ENCODE measurements at regions not wholly inside any gene's neighbourhood (a gene's known extent, or its start where the extent isn't known, plus 50 kb on each side); places are given as distances from the start of the nearest gene placed in this dataset.

- TF ChIP-seq CTCF (IDR thresholded peaks at IDR 0.05; ENCODE audit: unreplicated experiment): no peak
- no peak overlapping the region for H3K27ac Mint-ChIP-seq (ENCODE audit: unreplicated experiment)
- no TSS peak for BruUV-seq (replicated peaks)
- no peak overlapping the region for H3K4me3 Mint-ChIP-seq (ENCODE audit: low read depth, unreplicated experiment)
- no peaks in the 10 kb centered on the region for H3K4me1 Mint-ChIP-seq (ENCODE audit: low read depth, unreplicated experiment)
- H3K27me3 Mint-ChIP-seq (ENCODE audit: unreplicated experiment): no peaks in the 10 kb centered on the region
- peaks cover 5% of the 10 kb centered on the region for H3K9me3 Mint-ChIP-seq (ENCODE audit: low read depth, unreplicated experiment)
- CTCF ChIA-PET: no interaction called here
- H3K36me3 Mint-ChIP-seq (ENCODE audit: insufficient read depth, unreplicated experiment): no peaks in the 10 kb centered on the region
- intact Hi-C loops (cut with micrococcal nuclease; ENCODE audit: unreplicated experiment): no loop called here
- DNase-seq: no peak
Observed at GRCh38 chr3:145422556-145422955, 738.4 kb downstream of the PLOD2 start.

- no peak for DNase-seq
- Mint-ChIP-seq H3K27ac (ENCODE audit: unreplicated experiment) (no peak overlapping the region), H3K4me3 (ENCODE audit: low read depth, unreplicated experiment) (no peak overlapping the region), H3K9me3 (ENCODE audit: low read depth, unreplicated experiment) (peaks cover 4% of the 10 kb centered on the region), H3K4me1 (ENCODE audit: low read depth, unreplicated experiment) (no peaks in the 10 kb centered on the region), H3K27me3 (ENCODE audit: unreplicated experiment) (no peaks in the 10 kb centered on the region), H3K36me3 (ENCODE audit: insufficient read depth, unreplicated experiment) (no peaks in the 10 kb centered on the region)
- no TSS peak for BruUV-seq (replicated peaks)
- CTCF ChIA-PET: interaction anchor here (0.7 kb wide), 1 partner anchor 939 kb away, joined by 4 read pairs; no protein-coding TSS in a partner anchor
- no peak for TF ChIP-seq CTCF (IDR thresholded peaks at IDR 0.05; ENCODE audit: unreplicated experiment)
- intact Hi-C loops (cut with micrococcal nuclease; ENCODE audit: unreplicated experiment): no loop called here
Observed at GRCh38 chr3:145427355-145427754, 733.6 kb downstream of the PLOD2 start.

- Mint-ChIP-seq H3K27ac (ENCODE audit: unreplicated experiment) (no peak overlapping the region), H3K36me3 (ENCODE audit: insufficient read depth, unreplicated experiment) (no peaks in the 10 kb centered on the region), H3K4me3 (ENCODE audit: low read depth, unreplicated experiment) (no peak overlapping the region), H3K27me3 (ENCODE audit: unreplicated experiment) (no peaks in the 10 kb centered on the region), H3K4me1 (ENCODE audit: low read depth, unreplicated experiment) (no peaks in the 10 kb centered on the region), H3K9me3 (ENCODE audit: low read depth, unreplicated experiment) (no peaks in the 10 kb centered on the region)
- BruUV-seq (replicated peaks): no TSS peak
- intact Hi-C loops (cut with micrococcal nuclease; ENCODE audit: unreplicated experiment): no loop called here
- no peak for DNase-seq
- CTCF ChIA-PET: no interaction called here
- TF ChIP-seq CTCF (IDR thresholded peaks at IDR 0.05; ENCODE audit: unreplicated experiment): no peak
Observed at GRCh38 chr3:145429546-145429945, 731.4 kb downstream of the PLOD2 start.

- no peak for TF ChIP-seq CTCF (IDR thresholded peaks at IDR 0.05; ENCODE audit: unreplicated experiment)
Observed at GRCh38 chr3:145448436-145448835, 712.5 kb downstream of the PLOD2 start.

More at GRCh38 chr3:145448436-145448835, 712.5 kb downstream of the PLOD2 start:
- Mint-ChIP-seq H3K36me3 (ENCODE audit: insufficient read depth, unreplicated experiment) (no peaks in the 10 kb centered on the region), H3K4me3 (ENCODE audit: low read depth, unreplicated experiment) (peak overlapping the region; percentile 15), H3K9me3 (ENCODE audit: low read depth, unreplicated experiment) (peaks cover 3% of the 10 kb centered on the region), H3K27me3 (ENCODE audit: unreplicated experiment) (no peaks in the 10 kb centered on the region), H3K27ac (ENCODE audit: unreplicated experiment) (peak overlapping the region; percentile 63), H3K4me1 (ENCODE audit: low read depth, unreplicated experiment) (peaks cover 36% of the 10 kb centered on the region)
- intact Hi-C loops (cut with micrococcal nuclease; ENCODE audit: unreplicated experiment): loop anchor here (10.0 kb wide), 1 partner anchor 716 kb away; the partner anchor contains the start of gene PLOD2
- BruUV-seq (replicated peaks): no TSS peak
- peak; percentile 73 for DNase-seq
- CTCF ChIA-PET: no interaction called here

All from Calu3 (cell line).